Esophagus (tissue), 2 donors: ENCODE measurements at regions not wholly inside any gene's neighbourhood (a gene's known extent, or its start where the extent isn't known, plus 50 kb on each side); places are given as distances from the start of the nearest gene placed in this dataset.
A peak's percentile ranks its signal among the peaks of the same experiment; 100 is the strongest.

Source experiments
- H3K27ac ChIP-seq, 2 donors: one replicate each; pipeline ENCODE4 v1.5.1; 2013; ENCODE audit warnings: low read depth in 2 of 2, mild to moderate bottlenecking in 2 of 2, inconsistent platforms in 1 of 2, low read length in 1 of 2, moderate library complexity in 1 of 2
- H3K27me3 ChIP-seq, 2 donors: one replicate each; pipeline ENCODE4 v1.6.1; 2013; ENCODE audit warnings: low read length in 2 of 2, control low read depth in 1 of 2, mild to moderate bottlenecking in 1 of 2; ENCODE audit not compliant: insufficient read depth in 2 of 2, control insufficient read depth in 1 of 2
- H3K36me3 ChIP-seq, 2 donors: one replicate each; pipeline ENCODE4 v1.6.1; 2013; ENCODE audit warnings: low read length in 1 of 2; ENCODE audit not compliant: control insufficient read depth in 2 of 2, insufficient read depth in 2 of 2
- H3K4me1 ChIP-seq, 2 donors: one replicate each; pipeline ENCODE4 v1.6.1; 2013; ENCODE audit warnings: low read length in 1 of 2; ENCODE audit not compliant: control insufficient read depth in 2 of 2, insufficient read depth in 2 of 2
- H3K4me3 ChIP-seq, 2 donors: one replicate each; pipeline ENCODE4 v1.5.1; 2013; ENCODE audit warnings: low read length in 2 of 2, mild to moderate bottlenecking in 2 of 2, low read depth in 1 of 2, moderate library complexity in 1 of 2
- H3K9me3 ChIP-seq, 2 donors: one replicate each; pipeline ENCODE4 v1.6.1; 2013; ENCODE audit warnings: mild to moderate bottlenecking in 2 of 2, low read depth in 1 of 2, low read length in 1 of 2, moderate library complexity in 1 of 2; ENCODE audit not compliant: control insufficient read depth in 2 of 2, insufficient read depth in 1 of 2
- WGBS, 2 donors: extraction: QIAGEN DNeasy Blood & Tissue Kit; methylation state at CpG; one replicate each; pipeline ENCODE4 v1.1.7; 2013; 5-methylcytosine and 5-hydroxymethylcytosine counted together
- donor health status: healthy with polysubstance abuse.
- donor health status: Bipolar disorder and iron deficiency.

DNA sequence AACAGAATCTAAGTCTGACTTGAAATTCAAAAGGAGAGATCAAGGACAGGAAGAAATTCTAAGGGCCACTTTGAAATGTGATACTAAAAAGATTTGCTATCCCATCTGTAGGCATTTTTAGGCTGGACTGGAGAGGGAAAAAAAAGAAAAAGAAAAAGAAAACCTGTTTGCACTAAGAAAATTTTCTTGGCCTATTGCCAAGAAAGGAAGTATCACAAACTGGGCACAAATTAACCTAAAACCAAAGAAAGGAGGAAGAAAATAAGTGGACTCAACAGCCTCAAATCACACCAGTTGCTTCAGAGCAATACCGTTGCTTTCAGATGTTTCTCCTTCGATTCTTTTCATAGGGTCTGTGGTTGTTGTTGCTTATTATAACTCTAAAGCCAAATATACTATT is 287.9 kb upstream of the VRK2 start:
- H3K27me3 ChIP-seq = no peaks in the 10 kb centered on the region
- H3K4me3 ChIP-seq = no peak overlapping the region
- WGBS, 2 donors = 59 to 66% methylated on average over 2 of the region's 2 CpGs
- H3K4me1 ChIP-seq = no peaks in the 10 kb centered on the region
- H3K27ac ChIP-seq = no peak overlapping the region
- no peaks in the 10 kb centered on the region for H3K9me3 ChIP-seq
- no peaks in the 10 kb centered on the region for H3K36me3 ChIP-seq

DNA sequence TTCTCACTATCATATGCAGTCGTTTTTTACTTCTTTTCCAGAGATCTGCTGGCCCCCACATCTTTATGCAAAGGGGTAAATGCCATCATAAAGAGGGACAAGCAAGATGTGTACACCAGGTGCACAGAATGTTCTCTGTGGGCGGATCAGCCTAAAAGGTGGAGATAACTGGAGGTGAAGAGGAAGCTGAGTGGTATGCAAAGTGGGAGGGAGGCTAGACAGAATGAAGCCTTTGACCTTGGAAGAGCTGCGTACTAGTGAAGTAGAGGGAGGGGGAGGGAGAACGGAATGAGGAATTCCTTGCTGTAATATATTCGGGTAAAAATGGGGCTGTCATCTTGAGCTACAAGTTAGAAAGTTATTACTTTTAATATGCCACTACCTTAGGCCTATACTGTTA is 287.5 kb upstream of the VRK2 start:
- H3K4me1 ChIP-seq = no peaks in the 10 kb centered on the region
- WGBS, 2 donors = 46 to 47% methylated on average over 5 of the region's 5 CpGs

DNA sequence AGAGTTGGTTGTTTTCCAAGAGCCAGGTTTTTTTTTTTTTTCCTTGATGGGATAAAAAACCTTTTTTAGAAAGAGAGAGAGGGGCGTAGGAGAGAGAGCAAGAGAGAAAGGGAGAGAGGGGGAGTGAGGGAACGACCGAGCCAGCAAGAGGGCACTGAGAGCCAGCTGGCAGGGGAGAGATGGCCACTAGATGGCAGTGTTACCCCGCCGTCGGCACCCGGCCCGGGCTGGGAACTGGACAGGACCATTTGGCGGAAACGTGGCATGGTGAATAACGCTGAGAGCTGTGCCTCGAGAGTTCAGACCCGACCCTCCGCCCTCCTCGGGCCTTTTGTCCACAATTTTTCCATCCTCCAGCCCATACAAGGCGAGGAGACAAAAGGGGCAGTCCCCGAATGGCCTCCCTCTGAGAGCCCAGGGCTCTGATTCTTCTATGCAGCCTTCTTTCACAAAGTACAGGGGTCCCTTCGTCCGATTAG is 286.7 kb upstream of the VRK2 start:
- H3K9me3 ChIP-seq = no peaks in the 10 kb centered on the region
- H3K27ac ChIP-seq = no peak overlapping the region
- no peaks in the 10 kb centered on the region for H3K4me1 ChIP-seq
- peak overlapping the region in 1 of 2 donors; percentile 30 for H3K4me3 ChIP-seq
- H3K27me3 ChIP-seq = no peaks in the 10 kb centered on the region
- H3K36me3 ChIP-seq = no peaks in the 10 kb centered on the region
- WGBS, 2 donors = 1% methylated on average over 18 to 19 of the region's 19 CpGs

More for the DNA sequence above, 287.5 kb upstream of the VRK2 start:
- Histone ChIP-seq H3K27ac (no peak overlapping the region), H3K27me3 (no peaks in the 10 kb centered on the region), H3K4me3 (no peak overlapping the region), H3K36me3 (no peaks in the 10 kb centered on the region), H3K9me3 (no peaks in the 10 kb centered on the region)

DNA sequence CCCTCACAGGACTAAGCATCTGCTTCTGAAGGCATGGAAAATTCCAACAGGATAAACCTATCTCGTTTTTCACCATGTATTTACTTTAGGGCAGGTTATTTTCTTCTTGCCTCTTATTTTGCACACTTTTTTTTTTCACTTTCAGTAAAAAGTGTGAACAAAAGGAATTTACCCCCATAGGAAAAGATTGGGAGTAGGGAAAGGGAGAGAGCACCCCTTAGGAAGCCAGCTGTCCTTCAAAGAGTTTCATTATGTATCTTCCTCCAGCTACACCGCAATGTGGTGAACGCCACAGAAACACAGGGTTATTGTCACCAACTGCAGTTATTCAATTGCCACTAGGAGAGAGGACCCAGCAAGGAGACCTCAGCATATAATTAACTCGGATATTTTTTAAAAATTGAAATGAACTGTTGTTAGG is 286.2 kb upstream of the VRK2 start:
- no peaks in the 10 kb centered on the region for H3K36me3 ChIP-seq
- no peak overlapping the region for H3K4me3 ChIP-seq
- H3K9me3 ChIP-seq = no peaks in the 10 kb centered on the region
- WGBS, 2 donors = 61 to 68% methylated on average over 4 of the region's 4 CpGs
- no peaks in the 10 kb centered on the region for H3K4me1 ChIP-seq
- no peak overlapping the region for H3K27ac ChIP-seq
- H3K27me3 ChIP-seq = no peaks in the 10 kb centered on the region

DNA sequence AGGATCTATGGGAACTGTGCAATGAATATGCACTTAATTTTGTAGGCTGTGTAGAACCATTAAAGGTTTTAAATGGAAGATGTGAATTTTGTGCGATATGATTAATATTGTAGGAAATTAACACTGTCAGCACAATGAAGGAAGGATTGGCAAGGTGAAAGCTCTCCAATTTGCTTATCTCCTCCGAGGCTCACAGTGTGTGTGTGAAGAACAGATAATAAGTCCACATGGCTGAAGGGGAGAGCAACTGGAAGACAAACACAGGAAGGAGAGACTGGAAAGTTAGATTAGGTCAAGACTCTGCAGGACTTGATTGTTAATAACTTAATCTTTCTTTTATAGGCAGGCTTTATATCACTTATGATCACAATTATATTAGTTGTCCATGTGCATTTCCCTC is 269.7 kb upstream of the VRK2 start:
- H3K4me1 ChIP-seq = no peaks in the 10 kb centered on the region
- H3K27ac ChIP-seq = no peak overlapping the region
- H3K4me3 ChIP-seq = no peak overlapping the region
- H3K9me3 ChIP-seq = no peaks in the 10 kb centered on the region
- 61 to 63% methylated on average over 2 of the region's 2 CpGs for WGBS, 2 donors
- H3K27me3 ChIP-seq = no peaks in the 10 kb centered on the region
- H3K36me3 ChIP-seq = no peaks in the 10 kb centered on the region

DNA sequence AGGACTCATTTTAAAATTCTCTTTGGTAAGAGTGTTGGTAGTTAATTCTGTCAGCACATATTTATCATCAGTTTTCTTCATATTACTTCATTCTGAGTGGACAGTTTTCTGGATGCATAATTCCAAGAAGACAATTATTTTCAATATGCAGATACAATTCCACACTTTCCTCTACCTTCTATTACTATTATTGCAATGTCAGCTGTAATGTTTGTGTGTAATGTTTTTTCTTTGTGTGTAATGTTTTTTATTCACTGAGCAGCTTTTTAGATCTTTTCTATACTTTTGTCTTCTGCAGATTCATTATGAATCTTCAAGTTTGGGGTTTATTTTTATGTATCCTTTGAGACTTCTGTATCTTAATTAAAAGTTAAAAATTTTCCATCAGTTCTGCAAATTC is 264.0 kb upstream of the VRK2 start:
- Histone ChIP-seq H3K9me3 (no peaks in the 10 kb centered on the region), H3K36me3 (no peaks in the 10 kb centered on the region), H3K27me3 (no peaks in the 10 kb centered on the region), H3K4me1 (no peaks in the 10 kb centered on the region), H3K4me3 (no peak overlapping the region), H3K27ac (no peak overlapping the region)

DNA sequence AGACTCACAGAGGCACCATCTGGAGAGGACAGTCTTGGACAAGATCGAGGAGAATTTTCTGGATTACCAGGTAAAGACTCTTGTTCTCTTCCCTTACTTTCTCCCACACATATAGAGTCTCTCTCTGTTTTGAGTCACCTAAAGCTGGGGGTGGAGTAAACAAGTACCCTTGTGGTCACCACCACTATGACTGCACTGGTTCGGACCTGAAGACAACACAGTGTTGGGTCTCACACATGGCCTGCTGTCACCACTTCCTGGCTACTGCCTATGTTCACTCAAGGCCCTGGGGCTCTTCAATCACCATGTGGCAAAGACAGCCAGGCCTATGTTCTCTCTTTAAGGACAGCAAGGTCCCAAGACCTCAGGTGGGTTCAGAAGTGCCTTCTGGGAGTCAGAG is 253.3 kb upstream of the VRK2 start:
- Histone ChIP-seq H3K36me3 (no peaks in the 10 kb centered on the region), H3K27ac (no peak overlapping the region), H3K4me1 (no peaks in the 10 kb centered on the region), H3K4me3 (no peak overlapping the region), H3K27me3 (no peaks in the 10 kb centered on the region), H3K9me3 (no peaks in the 10 kb centered on the region)
- 88 to 96% methylated on average over 2 of the region's 2 CpGs for WGBS, 2 donors

DNA sequence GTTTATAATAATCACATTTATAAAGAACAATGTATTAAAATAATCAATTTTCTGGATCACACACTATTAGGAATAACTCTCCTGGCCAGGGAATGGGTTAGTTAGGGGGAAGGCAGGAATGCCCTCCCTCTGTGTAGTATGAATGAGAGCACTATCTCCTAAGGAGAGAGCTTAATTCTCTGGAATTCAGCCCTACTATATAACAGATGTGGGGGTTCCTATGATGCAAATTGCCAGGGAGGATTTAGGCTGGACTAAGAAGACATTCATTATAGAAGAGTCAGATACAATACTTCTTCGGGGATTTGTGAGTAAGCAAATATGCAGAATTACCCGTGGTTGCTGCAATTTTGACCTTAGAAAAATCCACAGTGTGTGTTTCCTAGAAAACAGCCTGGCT is 250.1 kb upstream of the VRK2 start:
- no peak overlapping the region for H3K27ac ChIP-seq
- no peak overlapping the region for H3K4me3 ChIP-seq
- no peaks in the 10 kb centered on the region for H3K4me1 ChIP-seq
- WGBS, 2 donors = 19 to 37% methylated on average over 2 of the region's 2 CpGs
- H3K9me3 ChIP-seq = no peaks in the 10 kb centered on the region
- H3K27me3 ChIP-seq = no peaks in the 10 kb centered on the region
- H3K36me3 ChIP-seq = no peaks in the 10 kb centered on the region

DNA sequence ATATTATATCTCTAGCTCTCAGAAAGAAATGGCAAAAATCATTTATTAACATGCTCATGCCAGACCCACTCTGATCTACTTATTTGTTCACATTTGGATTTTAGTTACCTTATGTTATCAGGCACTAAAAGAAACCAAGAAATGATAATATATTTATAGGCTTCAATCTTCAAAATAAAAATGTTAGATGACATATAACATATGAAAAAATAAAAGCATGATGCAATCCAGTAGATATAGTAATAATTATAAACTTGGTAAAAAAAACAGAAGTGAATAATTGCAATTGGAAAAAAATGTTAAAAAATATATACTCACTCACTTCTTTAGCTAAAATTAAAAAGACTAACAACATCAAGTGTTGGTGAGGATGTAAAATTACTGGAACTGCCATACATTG is 248.3 kb upstream of the VRK2 start:
- no peaks in the 10 kb centered on the region for H3K36me3 ChIP-seq
- H3K27ac ChIP-seq = no peak overlapping the region
- no peaks in the 10 kb centered on the region for H3K4me1 ChIP-seq
- peaks cover 0 to 2% of the 10 kb centered on the region in 2 donors for H3K9me3 ChIP-seq
- no peaks in the 10 kb centered on the region for H3K27me3 ChIP-seq
- H3K4me3 ChIP-seq = no peak overlapping the region

DNA sequence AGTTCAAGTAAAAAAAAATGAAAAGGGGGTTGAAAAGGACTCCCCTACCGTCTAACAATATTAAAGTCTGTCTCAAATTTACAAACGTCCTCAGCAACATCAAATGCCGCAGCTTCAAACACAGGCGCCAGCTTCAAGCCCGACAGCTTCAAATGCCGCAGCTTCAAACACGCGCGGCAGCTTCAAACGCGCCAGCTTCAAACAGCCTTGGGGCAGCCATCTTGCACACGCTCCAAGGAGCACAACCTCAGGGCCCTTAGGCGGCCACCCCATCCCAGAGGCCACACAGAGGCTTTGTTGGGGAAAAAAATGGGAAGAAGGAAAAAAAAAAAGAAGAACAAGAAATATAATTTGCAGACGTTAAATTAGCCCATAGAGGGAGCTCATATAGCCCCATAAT is 244.4 kb upstream of the VRK2 start:
- Histone ChIP-seq H3K4me3 (no peak overlapping the region), H3K27ac (no peak overlapping the region), H3K27me3 (no peaks in the 10 kb centered on the region), H3K9me3 (peaks cover 0 to 2% of the 10 kb centered on the region in 2 donors), H3K36me3 (no peaks in the 10 kb centered on the region), H3K4me1 (no peaks in the 10 kb centered on the region)
- WGBS, 2 donors = 93 to 94% methylated on average over 14 of the region's 14 CpGs
